K562 (cell line): ENCODE measurements at regions not wholly inside any gene's neighbourhood (a gene's known extent, or its start where the extent isn't known, plus 50 kb on each side); places are given as distances from the start of the nearest gene placed in this dataset.

ENCODE experiments used
- POLR2A ChIP-seq: fragments of 450-650 bp; conservative IDR thresholded peaks from 2 replicates; pipeline ENCODE4 v1.6.1; 2016
- POLR2AphosphoS5 ChIP-seq: IDR thresholded peaks from 2 replicates; pipeline ENCODE4 v1.6.1; 2011; ENCODE audit warnings: mild to moderate bottlenecking, low read depth, low read length, moderate library complexity; ENCODE audit not compliant: control insufficient read depth, insufficient read depth
- RBM15 ChIP-seq: fragments of 200-400 bp; formaldehyde crosslinking; IDR thresholded peaks from 2 replicates; pipeline ENCODE4 v1.6.1; 2018; ENCODE audit warnings: mild to moderate bottlenecking, low read length, moderate library complexity; ENCODE audit not compliant: insufficient read depth

- no peak for TF ChIP-seq POLR2AphosphoS5
- TF ChIP-seq RBM15, result no peak
- no peak for TF ChIP-seq POLR2A
Measured at GRCh38 chr20:48298851-48299484, 513.7 kb upstream of the SULF2 start.
